Effector CD4-positive, alpha-beta T cell (primary cell): ENCODE measurements at regions not wholly inside any gene's neighbourhood (a gene's known extent, or its start where the extent isn't known, plus 50 kb on each side); places are given as distances from the start of the nearest gene placed in this dataset.

ENCODE experiments used
- DNase-seq: peaks from one replicate; pipeline ENCODE4 v3.0.0-alpha.2; 2020

DNA sequence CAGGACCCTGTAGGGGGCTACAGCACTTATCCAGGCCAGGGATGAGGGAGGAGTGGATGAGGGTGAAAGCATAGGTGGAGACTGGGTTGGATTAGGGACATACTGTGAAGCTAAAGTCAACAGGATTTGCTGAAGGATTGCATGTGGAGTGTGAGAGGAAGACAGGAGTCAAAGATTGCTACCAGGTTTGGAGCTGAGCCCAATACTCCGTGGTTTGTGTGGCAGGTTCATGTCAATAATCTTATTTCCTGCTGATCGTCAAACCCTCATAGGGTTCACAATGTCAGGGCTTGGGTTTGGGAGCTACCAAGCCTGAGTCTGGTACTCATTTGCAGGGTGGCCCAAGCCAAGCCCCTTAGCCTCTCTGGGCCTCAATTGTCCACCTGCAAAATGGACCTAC, 77.1 kb upstream of the PLXNC1 start:
- DNase-seq = no peak

DNA sequence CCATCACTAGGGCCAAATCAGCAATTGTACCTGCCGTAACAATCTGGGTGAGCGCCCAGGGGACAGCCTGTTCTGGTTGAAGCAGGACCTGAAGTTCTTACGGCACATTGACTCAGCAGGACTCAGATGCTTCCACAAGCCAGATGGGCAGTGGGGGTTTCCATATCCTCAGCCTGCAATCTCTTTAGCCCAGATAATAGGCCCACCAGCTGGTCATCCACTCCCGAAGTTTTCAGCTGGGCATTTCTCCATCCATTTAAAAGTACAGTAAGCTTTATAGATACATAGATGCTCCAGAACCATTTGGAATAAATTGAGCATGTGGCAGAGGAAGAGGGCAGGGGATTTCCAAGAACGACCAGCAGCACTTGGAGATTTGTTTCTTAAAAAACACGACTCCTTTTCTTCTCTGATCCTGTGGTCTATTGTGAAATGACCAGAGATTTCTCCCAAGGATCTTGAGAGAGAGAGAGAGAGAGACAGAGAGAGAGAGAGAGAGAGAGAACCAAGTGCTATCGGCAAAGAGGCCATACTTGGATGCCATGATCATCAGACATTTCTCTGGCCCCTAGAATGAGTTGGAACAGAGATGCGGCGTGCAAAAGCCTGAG, 74.8 kb upstream of the PLXNC1 start:
- no peak for DNase-seq

DNA sequence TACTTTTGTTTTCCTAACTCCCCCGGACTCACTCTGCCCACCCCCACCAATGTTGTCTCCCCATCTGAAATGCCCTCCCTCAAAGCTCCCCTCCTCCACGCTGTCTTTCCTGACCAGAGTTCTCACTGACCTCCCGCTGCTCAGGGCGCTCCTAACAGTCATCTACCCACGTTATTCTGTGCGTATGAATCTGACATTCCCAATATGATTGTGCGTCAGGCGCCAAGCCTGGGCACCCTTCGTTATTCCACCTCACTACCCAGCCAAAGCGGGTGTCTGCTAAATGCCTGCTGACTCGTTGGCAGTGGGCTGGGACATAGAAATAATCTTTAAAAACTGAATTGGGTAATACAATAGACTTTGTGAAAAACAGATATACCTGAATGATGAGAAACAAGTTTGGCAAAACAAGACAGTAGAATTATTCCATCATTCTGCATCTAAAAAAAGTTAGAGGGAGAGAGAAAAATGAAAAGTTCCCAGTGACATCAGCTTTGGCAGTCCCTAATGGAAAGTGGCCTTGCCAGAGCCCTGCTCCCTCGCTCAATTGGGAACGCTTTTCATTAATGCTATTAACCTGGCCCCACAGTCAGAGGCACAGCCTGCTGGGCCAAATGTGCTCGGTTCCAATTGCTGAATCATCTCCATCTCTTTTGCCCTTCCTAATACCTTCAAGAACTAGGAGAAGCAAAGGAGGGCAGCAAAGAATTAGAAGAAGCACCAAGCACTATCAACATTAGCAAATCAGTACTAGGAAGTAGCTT, 74.0 kb upstream of the PLXNC1 start:
- no peak for DNase-seq

DNA sequence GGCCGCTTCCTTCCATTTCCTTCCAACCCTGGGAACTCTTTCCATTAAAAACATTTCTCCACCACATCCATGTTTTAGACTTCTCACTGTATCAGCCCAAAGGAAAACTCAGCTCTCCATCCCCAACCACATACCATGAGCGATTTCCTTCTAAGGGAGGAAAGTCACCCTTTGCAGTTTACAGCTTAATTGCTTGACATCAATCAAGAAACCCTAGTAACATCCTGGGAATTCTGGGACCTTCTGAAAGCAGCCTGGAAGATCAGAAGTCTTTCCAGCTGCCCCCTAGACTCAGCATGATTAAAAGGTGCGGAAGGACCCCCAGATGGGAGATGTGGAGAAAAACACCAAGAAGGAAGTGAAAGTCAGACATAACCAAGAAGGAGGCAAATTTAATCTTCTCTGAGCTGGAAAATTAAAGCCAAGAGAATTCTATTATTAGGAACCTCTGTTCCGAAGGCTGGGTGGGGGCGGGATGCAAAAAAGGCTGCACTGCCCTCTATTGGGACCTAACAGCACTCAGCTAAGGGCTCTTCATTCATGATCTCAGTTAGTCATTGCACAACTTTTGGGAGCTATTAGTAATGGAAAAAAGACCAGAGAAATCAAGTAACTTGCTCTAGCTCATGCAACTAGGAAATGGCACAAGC, 73.3 kb upstream of the PLXNC1 start:
- DNase-seq = no peak

DNA sequence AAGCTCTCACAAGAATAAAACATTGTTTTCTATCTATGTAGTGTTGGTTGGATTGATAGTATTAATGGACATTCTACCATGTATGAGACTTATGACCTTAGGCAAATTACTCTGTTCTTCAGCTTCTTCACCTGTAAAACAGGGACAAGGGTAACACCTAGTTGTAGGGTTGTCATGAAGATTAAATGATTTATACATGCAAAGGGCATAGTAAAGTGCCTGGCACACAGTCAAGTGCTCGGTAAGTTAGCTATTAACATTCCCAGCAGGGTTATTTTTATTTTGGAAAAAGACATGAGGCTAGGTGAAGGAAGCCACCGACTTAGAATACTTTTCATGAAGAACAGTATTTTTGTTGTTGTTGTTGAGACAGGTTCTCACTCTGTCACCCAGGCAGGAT, 71.2 kb upstream of the PLXNC1 start:
- DNase-seq = no peak

DNA sequence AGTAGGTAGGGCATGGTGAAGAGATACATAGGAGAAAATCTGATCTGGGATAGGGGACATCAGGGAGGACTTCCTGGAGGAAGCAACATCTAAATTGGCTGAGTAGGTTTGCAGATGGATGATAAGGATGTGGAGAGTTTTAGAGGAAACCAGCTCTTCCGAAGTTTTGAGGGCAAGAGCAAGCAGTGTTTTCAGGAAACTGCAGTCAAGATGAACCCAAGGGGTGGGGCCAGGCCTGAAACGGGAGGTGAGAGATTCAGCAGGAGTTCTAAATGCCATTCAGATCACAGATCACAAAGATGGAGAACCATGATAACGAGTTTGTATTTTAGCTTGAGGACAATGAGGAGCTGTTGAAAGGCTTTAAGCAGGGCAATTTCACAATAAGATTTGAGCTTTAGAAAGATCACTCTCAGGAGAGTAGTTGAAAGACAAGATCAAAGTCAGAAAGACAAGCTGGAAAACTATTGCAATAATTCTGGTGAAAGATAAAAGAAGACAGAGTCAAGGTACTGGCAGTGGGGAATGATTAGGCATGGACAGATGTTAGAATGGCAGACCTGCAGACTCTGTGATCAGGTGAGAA, 70.1 kb upstream of the PLXNC1 start:
- no peak for DNase-seq

DNA sequence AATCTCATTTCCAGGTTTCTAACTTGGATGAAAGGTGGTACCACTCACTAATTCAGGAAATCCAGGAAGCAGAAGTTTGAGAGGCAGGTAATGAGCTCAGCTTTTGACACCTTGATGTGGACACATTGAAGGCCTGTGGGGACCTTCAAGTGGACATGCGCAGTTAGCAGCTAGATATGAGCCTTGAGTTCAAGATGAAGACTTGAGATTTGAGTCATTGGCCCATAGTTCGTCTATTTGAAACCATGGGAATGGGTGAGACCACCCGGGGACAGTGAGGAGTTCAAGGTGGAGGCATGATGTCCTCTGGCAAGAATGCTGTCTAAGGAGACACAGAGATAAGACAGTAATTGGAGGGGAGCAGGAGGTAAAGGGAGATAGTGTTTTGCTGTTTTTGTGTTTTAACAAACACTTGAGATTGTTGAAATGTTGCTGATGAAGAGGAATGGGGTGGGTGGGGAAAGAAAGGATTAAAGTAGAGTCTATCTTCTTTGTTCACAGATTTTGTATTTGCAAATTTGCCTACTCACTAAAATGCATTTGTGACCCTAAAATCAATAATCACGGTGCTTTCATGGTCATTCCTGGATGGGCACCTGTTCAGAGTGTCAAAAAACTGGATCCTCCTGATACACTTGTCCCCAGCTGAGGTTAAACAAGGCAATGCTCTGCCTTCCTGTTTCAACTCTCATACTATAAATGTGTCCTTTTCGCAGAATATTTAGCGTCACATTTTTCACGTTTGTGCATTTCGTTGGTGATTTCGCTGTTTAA, 69.5 kb upstream of the PLXNC1 start:
- no peak for DNase-seq

DNA sequence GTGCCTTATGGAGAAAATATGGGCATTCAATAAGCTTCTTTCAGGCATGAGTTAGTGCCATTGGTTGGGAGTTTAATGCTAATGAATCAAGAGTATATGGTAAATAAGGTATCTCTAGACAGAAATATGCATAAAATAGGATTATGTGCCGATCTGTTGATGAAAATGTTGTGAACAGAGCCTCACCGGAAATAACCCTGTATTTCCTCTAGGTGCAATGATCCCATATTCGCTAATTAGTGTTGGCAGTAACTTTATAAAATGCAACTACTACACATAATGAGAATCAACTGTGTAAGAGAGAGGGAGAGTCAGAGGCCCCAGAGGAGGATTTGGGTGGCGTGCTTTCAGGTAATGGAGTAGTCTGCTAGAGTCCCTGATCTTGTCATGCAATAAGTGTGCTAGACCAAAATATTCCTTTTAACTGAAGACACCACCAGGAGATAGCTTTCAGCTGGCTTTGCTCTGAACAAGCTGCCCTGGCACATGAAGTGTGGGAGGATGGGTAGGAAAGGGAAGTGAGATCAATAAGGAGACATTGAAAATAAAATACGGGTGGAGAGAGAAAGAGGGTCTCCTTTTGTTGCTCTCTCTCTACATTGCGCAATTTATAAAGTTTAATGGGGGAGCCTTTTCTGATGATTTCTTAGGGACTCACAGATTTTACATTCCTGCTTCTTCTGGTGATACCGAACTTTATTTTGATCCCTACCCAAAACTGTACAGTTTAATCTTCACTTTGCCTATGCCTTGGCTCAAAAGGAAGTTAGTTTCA, 68.6 kb upstream of the PLXNC1 start:
- DNase-seq = no peak

DNA sequence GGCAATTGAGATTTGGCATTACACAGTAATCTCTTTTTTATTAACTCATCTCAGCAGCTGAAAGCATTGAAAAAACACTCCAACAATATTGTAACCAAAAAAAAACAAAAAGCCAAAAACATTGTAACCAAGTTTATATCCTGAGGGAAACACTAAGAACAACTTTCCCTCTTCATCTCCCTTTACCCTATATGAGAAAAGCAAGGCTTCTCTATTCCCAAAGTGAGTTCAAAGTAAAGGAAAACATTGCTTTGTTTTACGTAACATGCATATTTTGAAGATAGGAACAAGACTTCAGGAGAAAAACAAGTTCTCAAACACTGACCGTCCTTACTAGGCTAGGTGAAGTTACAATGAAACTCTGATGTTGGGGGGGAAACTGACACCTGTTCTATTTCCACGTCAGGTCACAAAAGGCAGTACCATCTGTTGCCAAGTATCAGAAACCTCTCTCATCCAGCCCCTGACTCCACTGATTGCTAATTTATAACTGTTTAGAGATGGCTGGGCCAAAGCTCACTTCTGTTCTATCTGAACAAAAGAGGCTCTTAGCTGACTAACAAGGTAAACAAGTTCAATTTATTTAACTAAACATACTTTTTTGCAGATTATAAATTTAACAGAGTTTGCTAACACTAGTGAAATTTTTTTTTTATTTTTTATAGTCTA, 67.9 kb upstream of the PLXNC1 start:
- no peak for DNase-seq

DNA sequence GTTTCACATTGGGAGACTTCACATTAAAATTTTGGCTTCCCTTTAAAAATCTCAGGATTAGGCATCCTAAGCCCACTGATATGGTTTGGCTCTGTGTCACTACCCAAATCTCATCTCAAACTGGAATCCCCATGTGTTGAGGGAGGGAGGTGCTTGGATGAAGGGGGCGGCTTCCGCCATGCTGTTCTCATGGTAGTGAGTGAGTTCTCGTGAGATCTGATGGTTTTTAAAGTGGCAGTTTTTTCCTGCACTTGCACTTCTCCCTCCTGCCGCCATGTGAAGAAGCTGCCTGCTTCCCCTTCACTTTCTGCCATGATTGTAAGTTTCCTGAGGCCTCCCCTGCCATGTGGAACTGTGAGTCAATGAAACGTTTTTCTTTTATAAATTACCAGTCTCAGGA, 65.7 kb upstream of the PLXNC1 start:
- no peak for DNase-seq

DNA sequence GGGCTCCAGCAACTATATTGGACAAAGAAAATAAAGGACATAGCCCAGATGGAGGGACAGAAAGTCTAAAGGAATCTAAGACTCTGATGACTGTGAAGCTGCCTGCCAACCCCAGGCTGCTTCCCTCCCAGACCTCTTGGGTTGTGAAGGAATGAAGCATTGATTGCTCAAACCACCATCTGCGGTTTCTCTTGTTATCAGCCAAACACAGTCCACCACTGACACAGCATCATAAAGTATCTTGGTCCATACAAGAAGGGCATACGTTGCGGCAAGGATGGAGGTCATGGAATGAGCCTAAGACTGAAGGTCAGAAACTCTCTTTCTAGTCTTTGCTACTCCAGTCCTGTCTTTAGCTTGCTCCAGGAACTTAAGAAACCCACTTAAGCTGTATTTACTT, 58.5 kb upstream of the PLXNC1 start:
- DNase-seq = no peak

DNA sequence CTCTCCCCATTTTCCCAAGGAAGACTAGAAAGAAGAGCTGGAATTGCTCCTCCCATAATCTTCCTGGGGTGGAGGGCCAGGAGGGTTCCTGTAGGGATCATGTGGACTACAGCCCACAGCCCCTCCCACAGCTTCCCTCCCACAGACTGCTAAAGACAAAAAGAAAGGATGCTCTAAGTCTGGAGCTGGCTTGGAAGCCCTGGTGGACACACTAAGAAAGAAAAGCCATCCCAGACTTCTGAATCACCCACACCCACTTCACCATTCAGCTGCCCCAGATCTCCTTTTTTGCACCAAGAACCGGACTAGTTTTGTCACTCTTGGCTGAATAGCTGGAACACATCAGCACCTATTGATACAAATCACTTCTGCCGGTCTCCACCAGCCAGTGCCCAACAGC, 56.8 kb upstream of the PLXNC1 start:
- DNase-seq = no peak

DNA sequence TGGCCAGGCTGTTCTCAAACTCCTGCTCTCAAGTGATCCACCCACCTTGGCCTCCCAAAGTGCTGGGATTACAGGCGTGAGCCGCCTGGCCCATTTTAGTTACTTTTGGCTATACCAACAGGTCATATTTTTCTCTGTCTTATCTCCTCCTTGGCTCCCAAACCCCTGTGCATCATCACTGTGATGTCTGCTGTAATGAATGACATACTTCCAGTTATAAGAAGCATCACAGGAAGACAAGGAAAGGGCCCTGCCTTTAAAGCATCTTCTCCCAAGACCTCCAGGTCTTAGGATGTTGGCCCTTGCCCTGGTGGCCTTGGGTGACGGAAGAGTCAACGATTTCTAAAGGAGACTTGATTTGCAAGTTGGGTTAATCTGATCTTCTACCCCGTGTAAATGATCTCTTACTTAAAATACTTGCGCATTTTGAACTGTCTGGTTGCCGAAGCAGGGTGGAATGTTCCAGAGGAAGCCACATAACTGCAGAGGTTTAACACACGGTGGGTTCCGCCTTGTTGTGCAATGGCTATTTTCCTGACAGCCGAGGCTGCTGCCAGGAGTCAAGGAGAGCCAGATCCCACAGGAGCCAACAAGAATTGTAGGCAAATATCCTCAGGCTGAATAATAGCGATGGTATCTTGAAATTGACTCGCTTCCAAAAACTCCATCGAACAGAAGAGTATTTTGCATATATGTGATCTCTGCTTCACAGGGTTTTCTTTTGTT, 55.7 kb upstream of the PLXNC1 start:
- DNase-seq = no peak

DNA sequence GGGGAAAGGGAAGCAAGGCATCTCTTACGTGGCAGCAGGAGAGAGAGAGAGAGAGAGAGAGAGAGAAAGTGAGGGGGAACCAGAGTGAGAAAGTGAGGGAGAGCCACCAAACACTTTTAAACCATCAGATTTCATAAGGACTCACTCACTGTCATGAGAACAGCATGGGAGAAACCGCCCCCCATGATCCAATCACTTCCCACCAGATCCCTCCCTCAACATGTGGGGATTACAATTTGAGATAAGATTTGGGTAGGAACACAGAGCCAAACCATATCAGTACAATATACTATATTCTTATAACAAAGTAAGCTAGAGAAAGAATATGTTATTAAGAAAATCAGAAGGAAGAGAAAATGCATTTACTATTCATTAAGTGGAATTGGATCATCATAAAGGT, 53.7 kb upstream of the PLXNC1 start:
- DNase-seq = no peak

DNA sequence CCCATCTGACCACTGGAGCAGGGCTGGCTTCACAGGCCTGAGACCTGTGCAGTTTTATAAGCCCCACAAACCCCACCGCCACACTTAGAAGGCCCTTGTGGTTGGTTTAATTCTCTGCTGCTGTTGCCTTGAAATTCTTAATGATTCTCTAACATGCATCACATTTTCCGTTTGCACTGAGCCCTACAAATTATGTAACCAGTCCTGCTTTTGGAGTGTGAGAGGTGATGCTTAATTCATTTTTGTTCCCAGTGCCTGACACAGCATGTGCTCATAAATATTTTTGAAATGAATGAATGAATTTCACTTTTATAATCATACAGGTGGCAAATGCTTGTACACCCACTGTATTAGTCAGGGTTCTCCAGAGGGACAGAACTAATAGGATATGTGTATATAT, 52.8 kb upstream of the PLXNC1 start:
- no peak for DNase-seq

DNA sequence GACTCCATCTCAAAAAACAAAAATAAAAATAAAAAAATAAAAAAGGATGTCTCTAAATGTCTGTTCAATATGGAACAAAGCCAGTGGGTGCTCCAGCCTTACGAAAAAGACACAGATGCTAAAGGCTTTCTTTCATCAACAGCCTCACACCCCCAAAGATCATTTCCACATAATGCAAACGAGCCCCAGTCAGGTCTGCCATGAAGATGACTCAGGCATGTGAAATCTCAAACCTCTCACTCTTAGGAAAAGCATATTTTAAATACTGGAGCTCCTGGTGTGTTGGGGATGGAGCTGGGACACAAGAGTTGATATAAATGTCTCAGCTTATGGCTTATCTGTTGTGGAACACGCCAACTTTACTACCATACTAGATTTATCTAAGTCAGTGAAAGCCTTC, 49.9 kb upstream of the PLXNC1 start:
- DNase-seq = no peak
